RKO (cell line): ENCODE measurements at regions not wholly inside any gene's neighbourhood (a gene's known extent, or its start where the extent isn't known, plus 50 kb on each side); places are given as distances from the start of the nearest gene placed in this dataset.
"Not testable (repeated sequence)": the region's sequence is repeated elsewhere in the genome, so short reads cannot be mapped to it uniquely, and the experiment has no call there.

Experiments
- DNase-seq: peaks from one replicate; pipeline ENCODE4 v3.0.0-alpha.2; 2016; ENCODE audit warnings: low spot score

DNA sequence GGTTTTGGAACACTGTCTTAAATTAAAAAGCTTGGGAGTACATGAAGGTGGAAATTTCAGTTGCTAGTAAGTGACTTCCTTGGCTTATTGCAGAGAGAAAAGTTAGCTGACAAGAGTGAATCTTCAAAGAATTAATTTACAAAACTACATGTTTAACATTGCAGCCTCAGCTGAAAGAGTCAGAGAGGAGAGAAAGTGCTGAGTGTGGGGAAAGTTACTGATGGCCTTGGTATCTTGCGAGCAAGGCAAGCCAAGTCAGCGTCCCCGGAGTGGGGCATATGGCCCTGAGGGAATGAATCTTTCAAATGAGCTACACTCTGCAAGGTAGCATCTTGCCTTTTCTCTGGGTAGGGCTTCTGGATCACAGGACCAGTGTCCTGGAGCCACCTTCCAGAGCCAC, 131.3 kb downstream of the LPIN1 start:
- DNase-seq: no peak

DNA sequence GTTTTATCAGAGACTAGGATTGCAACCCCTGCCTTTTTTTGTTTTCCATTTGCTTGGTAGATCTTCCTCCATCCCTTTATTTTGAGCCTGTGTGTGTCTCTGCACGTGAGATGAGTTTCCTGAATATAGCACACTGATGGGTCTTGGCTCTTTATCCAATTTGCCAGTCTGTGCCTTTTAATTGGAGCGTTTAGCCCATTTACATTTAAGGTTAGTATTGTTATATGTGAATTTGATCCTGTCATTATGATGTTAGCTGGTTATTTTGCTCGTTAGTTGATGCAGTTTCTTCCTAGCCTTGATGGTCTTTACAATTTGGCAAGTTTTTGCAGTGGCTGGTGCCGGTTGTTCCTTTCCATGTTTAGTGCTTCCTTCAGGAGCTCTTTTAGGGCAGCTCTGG, 138.8 kb downstream of the LPIN1 start:
- DNase-seq: not testable (repeated sequence)

DNA sequence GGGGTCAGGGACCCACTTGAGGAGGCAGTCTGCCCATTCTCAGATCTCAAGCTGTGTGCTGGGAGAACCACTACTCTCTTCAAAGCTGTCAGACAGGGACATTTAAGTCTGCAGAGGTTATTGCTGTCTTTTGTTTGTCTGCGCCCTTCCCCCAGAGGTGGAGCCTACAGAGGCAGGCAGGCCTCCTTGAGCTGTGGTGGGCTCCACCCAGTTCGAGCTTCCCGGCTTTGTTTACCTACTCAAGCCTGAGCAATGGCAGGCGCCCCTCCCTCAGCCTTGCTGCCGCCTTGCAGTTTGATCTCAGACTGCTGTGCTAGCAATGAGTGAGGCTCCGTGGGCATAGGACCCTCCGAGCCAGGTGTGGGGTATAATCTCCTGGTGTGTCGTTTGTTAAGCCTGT, 140.5 kb downstream of the LPIN1 start:
- not testable (repeated sequence) for DNase-seq

- DNase-seq: no peak
These were observed 142.8 kb downstream of the LPIN1 start for GRCh38 chr2:11889101-11889850.

DNA sequence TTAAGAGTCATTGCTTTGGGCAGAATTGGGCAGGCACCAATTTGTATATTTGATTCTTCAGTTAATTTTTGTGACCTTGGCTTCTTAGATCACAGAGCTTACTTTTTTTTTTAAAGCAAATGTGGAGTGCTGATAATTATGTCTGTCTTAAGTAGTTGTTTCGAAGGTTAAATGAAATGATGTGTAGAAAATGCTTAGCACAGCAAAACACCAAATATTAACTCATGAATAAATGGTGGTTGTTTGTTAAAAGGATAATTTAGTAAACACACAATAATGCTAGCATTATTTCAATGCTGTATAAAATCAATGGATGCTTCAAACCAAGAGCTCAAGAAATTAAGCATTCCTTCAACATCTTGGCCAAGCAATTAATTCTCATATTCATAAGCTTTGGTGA, 143.4 kb downstream of the LPIN1 start:
- DNase-seq: no peak

DNA sequence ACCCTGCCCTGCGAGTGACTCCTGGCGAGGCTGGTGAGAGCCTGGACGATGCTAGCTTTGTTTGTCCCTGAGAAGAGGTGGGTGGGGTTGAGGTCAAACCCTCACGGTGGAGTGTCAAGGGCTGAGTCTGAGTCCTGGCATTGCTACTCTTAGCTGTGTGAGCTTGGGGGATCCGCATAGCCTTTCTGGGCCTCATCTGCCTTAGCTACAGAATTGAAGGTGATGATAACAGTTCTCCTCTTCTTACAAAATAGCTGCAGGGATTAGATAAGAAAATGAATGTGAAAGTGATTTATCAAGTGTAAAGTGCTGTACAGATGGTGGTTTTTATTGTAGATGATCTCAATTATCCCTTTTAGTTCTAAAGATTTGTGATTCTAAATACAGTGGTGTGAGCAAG, 144.6 kb downstream of the LPIN1 start:
- no peak for DNase-seq

- no peak for DNase-seq
These were observed 145.4 kb downstream of the LPIN1 start for GRCh38 chr2:11891671-11892440.

DNA sequence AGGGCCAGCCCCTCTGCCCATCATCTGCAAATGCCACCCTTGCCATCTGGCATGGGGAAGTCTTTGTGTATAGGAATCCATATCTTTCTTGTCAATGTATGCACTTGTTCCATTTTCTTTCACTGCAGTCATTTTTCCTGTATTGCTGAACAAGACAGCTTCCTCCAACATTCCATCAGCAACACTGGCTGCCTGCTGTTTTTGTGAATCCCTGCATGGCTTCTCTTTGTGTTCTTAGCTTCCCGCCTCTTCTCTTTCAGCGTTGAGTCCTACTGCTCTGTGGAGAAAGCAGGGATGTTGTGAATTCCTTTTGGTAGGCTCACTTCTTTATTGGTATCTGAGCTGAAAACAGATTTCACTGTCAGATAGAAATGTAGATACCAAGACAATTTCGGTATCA, 150.0 kb downstream of the LPIN1 start:
- DNase-seq: no peak

GRCh38 chr2:11898576-11898975, 152.1 kb downstream of the LPIN1 start:
- no peak for DNase-seq

DNA sequence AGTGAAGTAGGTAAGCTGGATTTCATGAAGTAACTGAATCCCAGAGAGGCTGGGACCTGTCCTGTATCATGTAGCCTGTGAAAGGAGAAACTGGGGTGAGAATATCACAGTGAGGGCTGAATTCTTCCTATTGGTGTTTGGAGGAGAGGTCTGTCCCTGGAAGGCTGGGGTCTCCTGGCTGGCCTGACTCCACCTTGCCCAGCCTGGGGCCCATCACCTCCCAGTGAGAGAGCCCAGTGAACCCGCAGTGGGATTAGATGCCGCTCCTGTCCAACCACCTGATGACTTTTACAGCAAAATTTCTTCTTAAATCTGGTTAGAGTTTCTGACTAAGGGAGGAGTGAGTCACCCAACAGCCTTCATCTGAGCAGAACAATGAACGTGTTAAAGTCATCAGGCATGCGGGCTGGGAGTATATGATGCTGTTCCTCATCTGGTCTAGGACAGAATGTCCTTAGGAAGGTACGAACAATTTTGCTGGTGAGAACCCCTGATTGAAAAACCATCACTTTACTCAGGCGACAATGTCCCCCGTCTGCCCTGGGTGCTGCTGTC, 152.9 kb downstream of the LPIN1 start:
- peak; percentile 59 for DNase-seq

- not testable (repeated sequence) for DNase-seq
These were observed 154.5 kb downstream of the LPIN1 start for GRCh38 chr2:11900891-11901290.

DNA sequence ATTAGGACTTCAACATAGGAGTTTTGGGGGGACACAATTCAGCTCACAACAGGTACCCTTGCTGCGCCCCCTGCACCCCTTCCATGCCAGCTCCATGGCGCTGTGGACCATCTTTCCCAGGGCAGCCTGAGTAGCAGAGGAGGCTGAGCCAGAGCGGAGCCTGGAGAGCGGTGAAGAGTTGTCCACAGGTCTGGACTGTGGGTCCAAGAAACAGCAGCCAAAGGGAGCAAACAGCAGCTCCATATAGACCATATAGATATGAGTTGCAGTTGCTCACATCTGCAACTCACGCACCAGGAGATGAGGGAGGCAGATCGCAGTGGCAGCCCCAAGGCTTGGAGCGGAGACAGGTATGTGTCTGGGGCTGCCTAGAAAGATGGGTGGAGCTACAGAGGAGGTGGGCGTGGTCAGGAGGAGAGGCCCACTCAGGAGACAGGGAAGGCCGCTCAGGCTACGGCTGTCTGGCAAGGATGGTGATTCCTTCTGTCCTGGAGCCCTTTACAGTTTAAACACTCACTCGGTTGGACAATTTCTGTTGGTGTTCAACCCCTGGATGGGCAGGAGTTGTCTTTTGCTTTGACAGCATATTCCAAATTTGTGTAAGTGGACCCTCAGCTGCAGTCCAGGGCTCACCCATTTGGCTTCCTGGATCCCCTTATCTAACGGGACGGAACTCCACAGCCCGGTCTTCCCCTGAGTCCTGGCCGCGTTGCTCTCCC, 155.1 kb downstream of the LPIN1 start:
- DNase-seq: no peak

DNA sequence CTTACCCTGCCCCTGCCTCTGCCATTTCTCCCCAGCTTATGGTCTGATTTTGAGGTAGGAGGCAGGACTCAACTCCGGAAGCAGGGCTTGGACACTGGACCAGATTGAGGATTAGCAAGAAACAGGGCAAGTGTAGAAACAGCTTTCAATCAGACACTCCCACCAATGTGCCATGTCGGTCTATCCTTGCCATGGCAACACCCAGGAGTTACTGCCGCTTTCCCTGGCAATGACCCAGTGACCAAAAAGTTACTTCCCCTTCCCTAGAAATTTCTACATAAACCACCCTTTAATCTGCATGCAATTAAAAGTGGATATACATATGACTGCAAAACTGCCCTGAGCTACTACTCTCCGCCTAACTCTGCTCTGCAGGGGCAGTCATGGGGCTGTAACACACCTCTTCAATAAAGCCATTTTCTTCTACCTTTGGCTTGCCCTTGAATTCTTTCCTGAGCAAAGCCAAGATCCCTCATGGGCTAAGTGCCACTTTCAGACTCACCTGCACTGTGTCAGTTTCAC, 156.7 kb downstream of the LPIN1 start:
- no peak for DNase-seq

GRCh38 chr2:11904029-11904428, 157.6 kb downstream of the LPIN1 start:
- DNase-seq: no peak

DNA sequence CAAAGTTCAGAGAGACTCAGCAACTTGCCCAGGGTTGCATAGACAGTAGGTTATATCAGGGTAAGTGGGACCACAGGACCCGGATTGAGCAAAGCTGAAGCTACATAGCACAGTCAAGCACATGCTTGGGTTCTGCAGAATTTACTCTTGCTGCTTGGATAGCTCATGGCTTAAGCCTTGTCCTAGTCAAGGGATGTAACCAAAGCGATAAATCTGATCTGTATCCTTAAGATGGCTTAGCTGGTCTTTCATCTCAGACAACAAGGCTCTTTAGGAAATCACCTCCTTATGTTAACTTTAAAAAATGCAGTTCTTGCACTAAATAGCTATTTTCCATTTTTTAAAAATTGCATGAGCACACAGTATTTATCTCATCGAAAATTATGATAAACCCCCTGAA, 158.5 kb downstream of the LPIN1 start:
- DNase-seq: no peak

- DNase-seq: no peak
These were observed 160.8 kb downstream of the LPIN1 start for GRCh38 chr2:11907190-11907589.

DNA sequence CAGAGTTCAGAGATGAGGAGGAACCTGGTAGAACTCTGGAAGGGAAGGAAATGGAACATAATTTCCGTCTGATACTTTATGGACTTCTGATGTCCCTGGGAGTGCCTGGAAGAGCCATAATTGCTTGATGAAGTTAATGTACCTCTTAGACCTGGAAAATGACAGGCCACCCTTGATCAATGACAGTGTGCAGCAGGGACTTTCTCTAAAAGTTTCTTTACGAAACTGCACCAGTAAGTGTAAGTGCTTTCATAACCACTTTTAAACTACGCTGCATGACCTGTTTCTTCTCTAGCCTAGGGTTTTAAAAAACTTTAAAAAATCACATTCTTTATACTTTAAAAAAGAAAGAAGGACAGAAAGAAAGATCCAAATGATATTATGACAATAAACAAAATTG, 164.5 kb downstream of the LPIN1 start:
- DNase-seq: no peak

DNA sequence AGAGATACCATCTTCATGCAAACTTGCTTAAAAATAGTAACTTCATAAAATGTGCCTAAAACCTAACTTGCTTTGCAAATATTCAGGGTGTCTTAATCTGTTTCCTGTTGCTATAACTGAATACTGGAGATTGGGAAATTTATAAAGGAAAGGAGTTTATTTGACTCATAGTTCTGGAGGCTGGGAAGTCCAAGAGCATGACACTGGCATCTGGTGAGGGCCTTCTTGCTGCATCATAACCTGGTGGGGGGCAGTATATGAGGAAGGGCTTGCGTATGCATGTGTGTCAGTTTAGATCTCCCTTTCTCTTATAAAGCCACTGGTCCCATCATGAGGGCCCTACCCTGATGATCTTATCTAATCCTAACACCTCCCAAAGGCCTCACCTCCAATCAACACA, 166.5 kb downstream of the LPIN1 start:
- DNase-seq: no peak

DNA sequence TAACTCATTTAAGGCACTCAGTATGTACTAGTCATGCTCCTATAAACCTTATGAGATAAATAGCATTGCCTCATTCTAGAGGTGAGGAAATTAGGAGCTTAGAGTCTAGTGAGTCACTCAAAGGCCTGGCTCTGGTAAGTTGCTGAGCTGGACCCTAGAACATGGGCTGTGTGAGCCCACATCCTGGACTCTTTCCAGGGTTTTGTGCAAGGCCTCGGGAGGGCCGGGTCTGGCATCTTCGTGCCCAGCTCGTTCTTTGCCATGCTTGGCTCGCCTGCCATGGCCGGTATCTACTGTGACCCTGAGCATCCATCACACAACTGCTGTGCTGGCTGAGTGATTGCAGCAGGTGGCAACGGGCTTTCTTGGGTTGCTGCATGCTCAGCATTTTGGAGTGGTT, 168.0 kb downstream of the LPIN1 start:
- no peak for DNase-seq

DNA sequence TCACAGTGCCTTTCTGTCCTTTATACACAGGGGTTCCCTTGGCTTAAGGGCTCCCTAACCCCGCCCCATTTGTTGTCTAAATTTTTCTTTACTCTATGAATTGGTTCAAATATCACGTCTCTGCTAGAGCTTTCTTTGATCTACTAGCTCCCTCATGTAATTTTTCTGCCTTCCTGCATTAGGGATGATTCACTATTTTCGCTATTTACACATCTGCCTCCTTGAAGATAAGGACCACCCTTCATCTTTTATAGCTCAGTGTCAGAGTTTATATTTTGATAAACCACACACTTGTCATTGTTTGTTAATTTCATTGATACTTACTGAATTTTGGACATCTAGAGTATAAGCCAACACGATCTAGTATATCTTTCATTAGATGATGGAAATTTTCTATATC, 169.2 kb downstream of the LPIN1 start:
- DNase-seq: no peak

DNA sequence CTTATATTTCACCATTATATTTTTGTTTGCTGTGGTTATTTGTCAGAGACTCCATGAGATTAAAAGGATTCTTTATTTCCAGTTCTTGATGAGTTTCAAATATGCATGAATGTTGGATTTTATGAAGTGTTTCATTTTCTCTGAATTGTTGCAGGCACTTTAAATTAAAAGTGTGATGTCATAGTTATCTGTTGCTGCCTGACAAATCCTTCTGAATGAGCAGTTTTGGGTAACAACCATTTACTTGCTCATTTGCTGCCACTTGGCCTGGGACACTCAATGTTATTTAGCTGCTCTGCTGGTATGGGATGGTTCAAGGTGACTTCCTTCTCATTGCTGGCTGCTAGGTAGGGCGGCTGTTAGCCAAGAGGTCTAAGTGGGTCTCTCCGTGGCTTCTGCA, 173.5 kb downstream of the LPIN1 start:
- no peak for DNase-seq

DNA sequence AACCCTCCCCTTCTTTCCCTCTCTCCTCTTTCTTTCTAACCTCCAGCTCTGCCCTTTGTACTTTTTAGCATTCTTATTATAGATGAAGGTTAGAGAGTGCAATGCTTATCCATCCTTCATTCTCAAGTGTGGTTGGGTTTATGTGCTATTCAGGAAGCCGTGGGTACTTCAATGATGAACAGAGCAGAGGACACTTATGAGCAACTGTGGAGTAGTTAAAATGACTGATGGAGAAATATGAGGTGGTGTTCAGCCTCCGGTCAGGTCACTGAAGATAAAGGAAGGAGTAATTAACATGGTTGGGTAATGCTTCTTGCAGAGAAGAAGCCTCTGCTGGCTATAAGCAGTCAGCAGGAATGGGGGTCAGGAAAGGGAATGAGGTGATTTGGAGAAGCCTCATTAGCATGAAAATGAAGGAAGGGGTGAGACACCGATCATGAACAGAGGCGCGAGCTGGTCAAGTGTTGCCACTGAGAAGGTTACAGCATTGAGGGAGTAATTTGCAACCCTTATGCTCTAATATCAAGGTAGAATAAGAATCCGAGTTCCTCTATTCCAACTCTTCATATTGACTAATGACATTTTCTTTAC, 174.7 kb downstream of the LPIN1 start:
- no peak for DNase-seq
